H1 (cell line): ENCODE measurements at regions not wholly inside any gene's neighbourhood (a gene's known extent, or its start where the extent isn't known, plus 50 kb on each side); places are given as distances from the start of the nearest gene placed in this dataset.

Experiments
- CTCF ChIA-PET: fragments of 300-600 bp; sonication (Branson Sonifier 250); formaldehyde crosslinking; loops from one replicate; lab custom pipeline; 2021; ENCODE audit not compliant: partially characterized antibody; lab: Charles Lee
- POLR2A ChIA-PET: fragments of 300-600 bp; sonication (Branson Sonifier 250); formaldehyde crosslinking; loops from one replicate; lab custom pipeline; 2021; ENCODE audit warnings: inconsistent platforms; ENCODE audit not compliant: partially characterized antibody; lab: Charles Lee
- DNase-seq, 2 experiments: peaks; one replicate each; pipeline versions ENCODE4 v3.0.0 to v3.0.0-alpha.2; 2010 to 2022; ENCODE audit warnings: low spot score in 2 of 2, low read depth in 1 of 2, mixed read lengths in 1 of 2
- FAIRE-seq: peaks from 2 replicates; lab custom pipeline; 2011; peaks lifted over from hg19 to GRCh38; lab: Jason Lieb, UNC
- H2AFZ ChIP-seq: 2 replicates; pipeline ENCODE4 v1.8.1; 2012; ENCODE audit warnings: low read length, inconsistent platforms
- H2AK5ac ChIP-seq: 2 replicates; pipeline ENCODE4 v1.6.1; 2013; ENCODE audit warnings: low read depth, low read length
- H2BK120ac ChIP-seq: replicated peaks from 2 replicates; pipeline ENCODE3; 2013; ENCODE audit warnings: low read depth, low read length, inconsistent platforms
- H2BK12ac ChIP-seq: 2 replicates; pipeline ENCODE4 v1.6.1; 2013; ENCODE audit warnings: low read depth, low read length
- H2BK15ac ChIP-seq: 2 replicates; pipeline ENCODE4 v1.6.1; 2013; ENCODE audit warnings: low read length
- H2BK20ac ChIP-seq: 2 replicates; pipeline ENCODE4 v1.6.1; 2013; ENCODE audit warnings: low read length
- H2BK5ac ChIP-seq: 2 replicates; pipeline ENCODE4 v1.6.1; 2013; ENCODE audit warnings: low read depth, low read length
- H3K14ac ChIP-seq: 2 replicates; pipeline ENCODE4 v1.6.1; 2013; ENCODE audit warnings: inconsistent platforms; ENCODE audit not compliant: insufficient read length
- H3K18ac ChIP-seq: 2 replicates; pipeline ENCODE4 v1.6.1; 2013; ENCODE audit warnings: low read length; ENCODE audit errors: extremely low read depth
- H3K23ac ChIP-seq: 2 replicates; pipeline ENCODE4 v1.6.1; 2013; ENCODE audit warnings: inconsistent platforms; ENCODE audit not compliant: insufficient read length
- H3K23me2 ChIP-seq: 2 replicates; pipeline ENCODE4 v1.6.1; 2013; ENCODE audit warnings: low read depth, low read length
- H3K27ac ChIP-seq: 2 replicates; pipeline ENCODE4 v1.6.1; 2011; ENCODE audit warnings: low read depth, low read length, inconsistent platforms
- H3K27me3 ChIP-seq, 4 experiments: replicated peaks in 1 of 4; 1 replicate in 1 of 4; 2 replicates in 3 of 4; pipeline versions ENCODE4 v1.6.1 to v1.8.1; 2011 to 2013; ENCODE audit warnings: low read length in 3 of 4, mild to moderate bottlenecking in 3 of 4, inconsistent platforms in 2 of 4, mixed read lengths in 2 of 4, moderate library complexity in 1 of 4; ENCODE audit not compliant: control insufficient read depth in 3 of 4, insufficient read depth in 3 of 4; ENCODE audit errors: extremely low read depth in 1 of 4
- H3K36me3 ChIP-seq, 4 experiments: 2 replicates each; pipeline versions ENCODE4 v1.6.1 to v1.8.1; 2011 to 2013; ENCODE audit warnings: mild to moderate bottlenecking in 4 of 4, low read length in 3 of 4, moderate library complexity in 2 of 4, control low read depth in 1 of 4, inconsistent platforms in 1 of 4; ENCODE audit not compliant: insufficient read depth in 4 of 4, control insufficient read depth in 2 of 4
- H3K4ac ChIP-seq: replicated peaks from 2 replicates; pipeline ENCODE3; 2013; ENCODE audit warnings: low read length, low read depth, mixed read lengths, inconsistent platforms; ENCODE audit not compliant: insufficient read length
- H3K4me1 ChIP-seq, 4 experiments: replicated peaks in 1 of 4; 1 replicate in 1 of 4; 2 replicates in 3 of 4; pipeline versions ENCODE4 v1.6.1 to v1.8.1; 2011 to 2013; ENCODE audit warnings: low read length in 3 of 4, inconsistent platforms in 2 of 4, mixed read lengths in 1 of 4; ENCODE audit not compliant: insufficient read depth in 4 of 4, control insufficient read depth in 3 of 4
- H3K4me2 ChIP-seq, 2 experiments: 2 replicates each; pipeline versions ENCODE4 v1.6.1 to v1.8.1; 2011 to 2013; ENCODE audit warnings: low read depth in 2 of 2, low read length in 2 of 2, control low read depth in 1 of 2, inconsistent platforms in 1 of 2, mild to moderate bottlenecking in 1 of 2; ENCODE audit not compliant: insufficient read depth in 1 of 2
- H3K4me3 ChIP-seq, 4 experiments: fragments of 200-600, 300-600 bp in 1 of 4; sonication (generic), shearing (Covaris generic), sonication (Bioruptor Twin) in 1 of 4; 2 replicates each; pipeline versions ENCODE4 v1.5.1 to v1.8.1; 2011 to 2016; ENCODE audit warnings: low read length in 4 of 4, low read depth in 3 of 4, control low read depth in 2 of 4, inconsistent platforms in 2 of 4, mild to moderate bottlenecking in 2 of 4, mixed read lengths in 1 of 4, moderate library complexity in 1 of 4; ENCODE audit not compliant: insufficient read depth in 2 of 4; ENCODE audit errors: extremely low read depth in 1 of 4
- H3K56ac ChIP-seq: replicated peaks from 2 replicates; pipeline ENCODE3; 2013; ENCODE audit warnings: low read depth, mild to moderate bottlenecking, mixed read lengths, low read length, inconsistent platforms; ENCODE audit not compliant: insufficient read length
- H3K79me1 ChIP-seq: 2 replicates; pipeline ENCODE4 v1.6.1; 2013; ENCODE audit warnings: low read depth, low read length, control low read depth
- H3K79me2 ChIP-seq, 2 experiments: 2 replicates each; pipeline versions ENCODE4 v1.6.1 to v1.8.1; 2012 to 2013; ENCODE audit warnings: low read length in 2 of 2, mild to moderate bottlenecking in 2 of 2, inconsistent platforms in 1 of 2; ENCODE audit not compliant: insufficient read depth in 2 of 2, control insufficient read depth in 1 of 2
- H3K9ac ChIP-seq, 4 experiments: replicated peaks in 1 of 4; 1 replicate in 1 of 4; 2 replicates in 3 of 4; pipeline versions ENCODE4 v1.6.1 to v1.8.1; 2011 to 2013; ENCODE audit warnings: low read depth in 3 of 4, low read length in 3 of 4, control low read depth in 2 of 4, mild to moderate bottlenecking in 2 of 4, moderate library complexity in 2 of 4, inconsistent platforms in 1 of 4; ENCODE audit errors: extremely low read depth in 1 of 4
- H3K9me3 ChIP-seq, 2 experiments: 2 replicates each; pipeline versions ENCODE4 v1.6.1 to v1.8.1; 2012 to 2013; ENCODE audit warnings: mild to moderate bottlenecking in 2 of 2, moderate library complexity in 2 of 2, control low read depth in 1 of 2, inconsistent platforms in 1 of 2, low read depth in 1 of 2, low read length in 1 of 2, mixed read lengths in 1 of 2; ENCODE audit not compliant: insufficient read depth in 2 of 2
- H4K20me1 ChIP-seq, 2 experiments: replicated peaks in 1 of 2; 2 replicates each; pipeline versions ENCODE3 to v1.8.1; 2011 to 2013; ENCODE audit warnings: inconsistent platforms in 2 of 2, low read length in 2 of 2, mild to moderate bottlenecking in 1 of 2; ENCODE audit not compliant: insufficient read depth in 2 of 2, control insufficient read depth in 1 of 2
- H4K5ac ChIP-seq: 2 replicates; pipeline ENCODE4 v1.6.1; 2013; ENCODE audit warnings: low read length, low read depth, mixed read lengths, inconsistent platforms; ENCODE audit not compliant: insufficient read length
- H4K8ac ChIP-seq: 2 replicates; pipeline ENCODE4 v1.8.0; 2013; ENCODE audit warnings: mild to moderate bottlenecking, moderate library complexity, low read length, inconsistent platforms; ENCODE audit not compliant: insufficient read depth; ENCODE audit errors: extremely low read depth
- H4K91ac ChIP-seq: replicated peaks from 2 replicates; pipeline ENCODE3; 2013; ENCODE audit warnings: low read length, mixed read lengths, inconsistent platforms; ENCODE audit not compliant: insufficient read length
- BRCA1 ChIP-seq: IDR thresholded peaks from 2 replicates; pipeline ENCODE4 v1.6.1; 2012; ENCODE audit warnings: low read depth, low read length, improper control_type of control experiment
- CHD1 ChIP-seq: IDR thresholded peaks from 2 replicates; pipeline ENCODE4 v1.6.1; 2012; ENCODE audit warnings: low read depth, low read length, improper control_type of control experiment
- CTCF ChIP-seq, 3 experiments: IDR thresholded peaks; 1 replicate in 2 of 3; 2 replicates in 1 of 3; pipeline versions ENCODE4 v1.5.1 to v1.6.1; 2011; ENCODE audit warnings: low read length in 3 of 3, mild to moderate bottlenecking in 3 of 3, inconsistent platforms in 2 of 3, low read depth in 1 of 3, moderate library complexity in 1 of 3; ENCODE audit not compliant: insufficient read depth in 1 of 3; ENCODE audit errors: control extremely low read depth in 1 of 3
- E2F6 ChIP-seq: IDR thresholded peaks from 2 replicates; pipeline ENCODE4 v1.6.1; 2012; ENCODE audit warnings: inconsistent platforms
- EGR1 ChIP-seq: IDR thresholded peaks from 2 replicates; pipeline ENCODE4 v1.6.1; 2011; ENCODE audit warnings: low read depth, low read length, borderline replicate concordance
- GTF2F1 ChIP-seq: IDR thresholded peaks from 2 replicates; pipeline ENCODE4 v1.6.1; 2012; ENCODE audit warnings: low read depth, low read length, improper control_type of control experiment, borderline replicate concordance
- KDM5A ChIP-seq: fragments of 200-600 bp; IDR thresholded peaks from 2 replicates; pipeline ENCODE4 v1.7.1; 2012; ENCODE audit warnings: mild to moderate bottlenecking, low read length, inconsistent platforms, mixed read lengths
- POU5F1 ChIP-seq: IDR thresholded peaks from 2 replicates; pipeline ENCODE4 v1.6.1; 2011; ENCODE audit warnings: low read depth, mild to moderate bottlenecking, low read length, moderate library complexity
- RAD21 ChIP-seq, 2 experiments: IDR thresholded peaks in 1 of 2; conservative IDR thresholded peaks in 1 of 2; 2 replicates each; pipeline ENCODE4 v1.6.1; 2011; ENCODE audit warnings: low read depth in 2 of 2, low read length in 2 of 2, improper control_type of control experiment in 1 of 2, inconsistent platforms in 1 of 2, mild to moderate bottlenecking in 1 of 2, moderate library complexity in 1 of 2
- RXRA ChIP-seq: IDR thresholded peaks from 2 replicates; pipeline ENCODE4 v1.6.1; 2011; ENCODE audit warnings: low read depth, mild to moderate bottlenecking, low read length, moderate library complexity; ENCODE audit not compliant: insufficient read depth
- SIX5 ChIP-seq: IDR thresholded peaks from 2 replicates; pipeline ENCODE4 v1.6.1; 2011; ENCODE audit warnings: mild to moderate bottlenecking, low read depth, low read length
- SP2 ChIP-seq: IDR thresholded peaks from 2 replicates; pipeline ENCODE4 v1.6.1; 2012; ENCODE audit warnings: mild to moderate bottlenecking, low read length, inconsistent platforms
- WGBS, 2 experiments: shearing (Covaris generic) in 1 of 2; methylation state at CpG; one replicate each; pipeline versions ENCODE4 v1.1.6 to v1.1.7; 2013 to 2015; ENCODE audit warnings: low lambda C conversion rate in 2 of 2, mixed read lengths in 2 of 2, inconsistent platforms in 1 of 2, low coverage in 1 of 2, missing lambda C conversion rate in 1 of 2; ENCODE audit not compliant: insufficient replicate concordance in 2 of 2, insufficient coverage in 1 of 2, insufficient read length in 1 of 2; ENCODE audit errors: extremely low coverage in 1 of 2, missing lambda C conversion rate in 1 of 2; 5-methylcytosine and 5-hydroxymethylcytosine counted together

- Histone ChIP-seq H4K20me1 (no peaks in the 10 kb centered on the region), H3K14ac (no peak overlapping the region), H3K23ac (no peak overlapping the region), H3K27me3 (no peaks in the 10 kb centered on the region), H3K9me3 (no peaks in the 10 kb centered on the region), H3K4me3 (no peak overlapping the region), H3K4me2 (no peak overlapping the region), H4K8ac (no peak overlapping the region), H3K4me1 (no peaks in the 10 kb centered on the region), H3K9ac (no peak overlapping the region), H3K56ac (no peak overlapping the region), H2BK15ac (no peak overlapping the region), H2AK5ac (no peak overlapping the region), H4K5ac (no peak overlapping the region), H3K79me2 (no peaks in the 10 kb centered on the region), H2BK5ac (no peak overlapping the region), H4K91ac (no peak overlapping the region), H3K79me1 (no peaks in the 10 kb centered on the region), H3K4ac (no peak overlapping the region), H2BK12ac (no peak overlapping the region), H2AFZ (peak overlapping the region; percentile 99), H3K18ac (no peak overlapping the region), H3K23me2 (no peaks in the 10 kb centered on the region), H2BK20ac (no peak overlapping the region), H3K27ac (no peak overlapping the region), H3K36me3 (no peaks in the 10 kb centered on the region), H2BK120ac (no peak overlapping the region)
- ChIA-PET POLR2A (no interaction called here), CTCF (interaction anchor here (1.0 kb wide), 1 partner anchor 13 kb away, joined by 3 read pairs; no protein-coding TSS in a partner anchor)
- WGBS, 2 experiments = 92% methylated on average over 10 of the region's 10 CpGs; no CpG with 5 or more reads in 1 of the 2 experiments
- FAIRE-seq = no peak
- DNase-seq = no peak
- no peak for TF ChIP-seq CHD1
- TF ChIP-seq SP2 = no peak
- no peak for TF ChIP-seq POU5F1
- no peak for TF ChIP-seq GTF2F1
- no peak for TF ChIP-seq RXRA
- TF ChIP-seq E2F6 = no peak
- TF ChIP-seq EGR1 = no peak
- no peak for TF ChIP-seq CTCF (IDR thresholded peaks at IDR 0.05; ENCODE audit: control extremely low read depth in 1 of 3, insufficient read depth in 1 of 3, low read depth in 1 of 3, low read length in 3 of 3)
- no peak for TF ChIP-seq SIX5
- TF ChIP-seq KDM5A = no peak
- no peak for TF ChIP-seq RAD21 (IDR thresholded peaks at IDR 0.05 in 1 of 2, conservative IDR thresholded peaks at IDR 0.05 in 1 of 2; ENCODE audit: low read depth in 2 of 2, low read length in 2 of 2)
- TF ChIP-seq BRCA1 = no peak
Measured at GRCh38 chr21:20545454-20545853, 452.8 kb upstream of the NCAM2 start.
